ENCODE measurements at regions not wholly inside any gene's neighbourhood (a gene's known extent, or its start where the extent isn't known, plus 50 kb on each side); places are given as distances from the start of the nearest gene placed in this dataset.
"Not testable (repeated sequence)": the region's sequence is repeated elsewhere in the genome, so short reads cannot be mapped to it uniquely, and the experiment has no call there.

DNA sequence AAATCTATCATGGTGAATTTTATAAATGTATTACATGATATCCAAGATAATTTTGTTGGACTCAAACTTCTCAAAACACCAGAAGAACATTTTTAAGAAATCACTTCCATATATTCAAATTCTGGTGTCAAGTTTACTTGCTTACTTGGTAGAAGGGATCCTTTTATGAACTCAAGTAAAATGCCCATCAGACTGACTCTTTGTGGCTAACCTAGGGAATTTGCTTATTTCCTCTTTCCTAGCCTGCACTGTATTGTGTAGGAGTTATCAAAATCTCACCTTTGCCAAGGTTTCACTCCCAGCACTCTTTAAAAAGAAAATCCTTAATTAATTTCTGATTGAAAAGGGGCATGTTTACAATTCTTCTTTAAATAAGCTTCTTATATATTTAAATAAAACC is 196.5 kb downstream of the DUSP6 start:
- H3K27ac ChIP-seq, result no peak overlapping the region

GRCh38 chr12:89154743-89155499 is 197.4 kb downstream of the DUSP6 start:
- TF ChIP-seq CTCF (conservative IDR thresholded peaks at IDR 0.05; ENCODE audit: low read depth), result no peak
- ChIA-PET POLR2A (ENCODE audit: low non-redundant PET) (no interaction called here), CTCF (no interaction called here)
- H3K27ac ChIP-seq, result no peak overlapping the region
- no peak for DNase-seq (ENCODE audit: low spot score)

More for the DNA sequence above, 196.5 kb downstream of the DUSP6 start:
- ChIA-PET POLR2A (ENCODE audit: low non-redundant PET) (no interaction called here), CTCF (no interaction called here)
- no peak for DNase-seq (ENCODE audit: low spot score)
- no peak for TF ChIP-seq CTCF (conservative IDR thresholded peaks at IDR 0.05; ENCODE audit: low read depth)

GRCh38 chr12:89153341-89153740 is 199.0 kb downstream of the DUSP6 start:
- CTCF ChIA-PET, result interaction anchor here (0.6 kb wide), 1 partner anchor 1101 kb away, joined by 4 read pairs; no protein-coding TSS in a partner anchor
- DNase-seq (ENCODE audit: low spot score), result no peak
- POLR2A ChIA-PET (ENCODE audit: low non-redundant PET), result no interaction called here
- no peak overlapping the region for H3K27ac ChIP-seq
- no peak for TF ChIP-seq CTCF (conservative IDR thresholded peaks at IDR 0.05; ENCODE audit: low read depth)

DNA sequence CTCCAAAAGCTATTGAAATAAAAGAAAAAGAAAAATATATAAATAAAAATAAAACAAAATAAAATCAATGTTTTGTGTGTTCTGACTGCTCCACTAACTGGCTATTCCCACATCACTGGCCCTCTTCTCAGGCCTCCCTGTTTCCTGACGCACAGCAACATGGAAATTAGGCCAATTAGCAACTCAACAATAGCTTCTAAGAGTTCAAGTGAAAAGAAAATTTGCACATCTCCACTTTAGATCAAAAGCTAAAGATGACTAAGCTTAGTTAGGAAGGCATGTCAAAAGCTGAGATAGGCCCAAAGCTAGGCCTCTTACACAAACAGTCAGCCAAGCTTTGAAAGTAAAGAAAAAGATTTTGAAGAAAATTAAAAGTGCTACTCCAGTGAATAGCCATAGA is 200.8 kb downstream of the DUSP6 start:
- TF ChIP-seq CTCF (conservative IDR thresholded peaks at IDR 0.05; ENCODE audit: low read depth), result no peak
- POLR2A ChIA-PET (ENCODE audit: low non-redundant PET), result no interaction called here
- H3K27ac ChIP-seq, result no peak overlapping the region
- CTCF ChIA-PET, result interaction anchor here (0.6 kb wide), 2 partner anchors 22 to 71 kb away, joined by 3 read pairs; no protein-coding TSS in a partner anchor
- no peak for DNase-seq (ENCODE audit: low spot score)

DNA sequence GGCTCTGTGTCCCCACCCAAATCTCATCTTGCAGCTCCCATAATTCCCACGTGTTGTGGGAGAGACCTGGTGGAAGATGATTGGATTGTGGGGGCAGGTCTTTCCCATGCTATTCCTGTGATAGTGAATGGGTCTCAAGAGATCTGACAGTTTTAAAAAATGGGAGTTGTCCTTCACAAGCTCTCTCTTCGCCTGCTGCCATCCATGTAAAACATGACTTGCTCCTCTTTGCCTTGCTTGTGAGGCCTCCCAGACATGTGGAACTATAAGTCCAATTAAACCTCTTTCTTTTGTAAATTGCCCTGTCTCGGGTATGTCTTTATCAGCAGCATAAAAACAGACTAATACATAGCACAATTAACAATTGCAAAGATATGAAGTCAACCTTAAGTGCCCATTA is 201.5 kb downstream of the DUSP6 start:
- DNase-seq (ENCODE audit: low spot score); POLR2A ChIA-PET (ENCODE audit: low non-redundant PET); H3K27ac ChIP-seq: not testable (repeated sequence)
- CTCF ChIA-PET, result interaction anchor here (0.6 kb wide), 1 partner anchor 23 kb away, joined by 3 read pairs; no protein-coding TSS in a partner anchor

- DNase-seq (ENCODE audit: low spot score), result no peak
These were observed 211.6 kb downstream of the DUSP6 start for GRCh38 chr12:89140602-89141238.

More at GRCh38 chr12:89140602-89141238, 211.6 kb downstream of the DUSP6 start:
- H3K27ac ChIP-seq, result no peak overlapping the region
- CTCF ChIA-PET, result interaction anchor here (0.7 kb wide), 1 partner anchor 78 kb away, joined by 3 read pairs; no protein-coding TSS in a partner anchor
- POLR2A ChIA-PET (ENCODE audit: low non-redundant PET), result no interaction called here
- TF ChIP-seq CTCF (conservative IDR thresholded peaks at IDR 0.05; ENCODE audit: low read depth), result no peak
